ENCODE measurements at regions not wholly inside any gene's neighbourhood (a gene's known extent, or its start where the extent isn't known, plus 50 kb on each side); places are given as distances from the start of the nearest gene placed in this dataset.

DNA sequence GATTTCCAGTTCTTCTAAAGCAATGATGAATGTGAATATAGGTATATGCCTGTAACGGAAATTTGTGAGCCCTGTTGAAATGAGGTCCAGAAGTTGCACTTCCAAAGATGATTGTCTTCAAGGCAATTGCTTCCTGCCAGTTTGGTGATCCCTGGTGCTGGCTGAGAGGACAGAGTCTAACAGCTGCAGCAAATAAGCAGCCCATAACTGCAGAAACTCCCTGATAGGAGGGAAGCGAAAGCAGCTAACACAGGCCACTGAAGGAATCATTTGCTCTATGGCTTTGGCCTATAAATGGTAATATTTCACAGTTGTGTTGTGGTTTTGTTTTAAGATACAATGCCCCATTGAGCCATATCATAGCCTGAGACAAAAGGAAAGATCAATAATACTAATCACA, 451.5 kb upstream of the MIR17HG start:
- Histone ChIP-seq H3K27ac (ENCODE audit: low read depth, low read length) (no peak overlapping the region), H3K36me3 (ENCODE audit: low read length) (no peaks in the 10 kb centered on the region), H3K9me3 (ENCODE audit: insufficient read depth, low read length) (no peaks in the 10 kb centered on the region), H3K9ac (ENCODE audit: low read length) (no peak overlapping the region), H3K4me2 (ENCODE audit: low read depth, low read length, poor library complexity, severe bottlenecking) (no peak overlapping the region), H3K4me3 (ENCODE audit: insufficient read depth, low read length, poor library complexity, severe bottlenecking) (no peak overlapping the region), H2AFZ (ENCODE audit: low read depth, low read length, severe bottlenecking) (no peak overlapping the region), H3K79me2 (ENCODE audit: insufficient read depth, low read length) (no peaks in the 10 kb centered on the region), H4K20me1 (ENCODE audit: low read depth, low read length) (no peaks in the 10 kb centered on the region), H3K9me2 (replicated peaks; ENCODE audit: insufficient read depth, low read length) (no peaks in the 10 kb centered on the region), H3F3A (ENCODE audit: insufficient read depth) (no peaks in the 10 kb centered on the region), H3K27me3 (ENCODE audit: low read length) (no peaks in the 10 kb centered on the region)
- no peak for TF ChIP-seq EZH2phosphoT487 (conservative IDR thresholded peaks at IDR 0.05; ENCODE audit: low read length)
- TF ChIP-seq, protein P1, sequence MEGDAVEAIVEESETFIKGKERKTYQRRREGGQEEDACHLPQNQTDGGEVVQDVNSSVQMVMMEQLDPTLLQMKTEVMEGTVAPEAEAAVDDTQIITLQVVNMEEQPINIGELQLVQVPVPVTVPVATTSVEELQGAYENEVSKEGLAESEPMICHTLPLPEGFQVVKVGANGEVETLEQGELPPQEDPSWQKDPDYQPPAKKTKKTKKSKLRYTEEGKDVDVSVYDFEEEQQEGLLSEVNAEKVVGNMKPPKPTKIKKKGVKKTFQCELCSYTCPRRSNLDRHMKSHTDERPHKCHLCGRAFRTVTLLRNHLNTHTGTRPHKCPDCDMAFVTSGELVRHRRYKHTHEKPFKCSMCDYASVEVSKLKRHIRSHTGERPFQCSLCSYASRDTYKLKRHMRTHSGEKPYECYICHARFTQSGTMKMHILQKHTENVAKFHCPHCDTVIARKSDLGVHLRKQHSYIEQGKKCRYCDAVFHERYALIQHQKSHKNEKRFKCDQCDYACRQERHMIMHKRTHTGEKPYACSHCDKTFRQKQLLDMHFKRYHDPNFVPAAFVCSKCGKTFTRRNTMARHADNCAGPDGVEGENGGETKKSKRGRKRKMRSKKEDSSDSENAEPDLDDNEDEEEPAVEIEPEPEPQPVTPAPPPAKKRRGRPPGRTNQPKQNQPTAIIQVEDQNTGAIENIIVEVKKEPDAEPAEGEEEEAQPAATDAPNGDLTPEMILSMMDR (IDR thresholded peaks at IDR 0.05; ENCODE audit: insufficient read depth, low read length, poor library complexity, severe bottlenecking): no peak

DNA sequence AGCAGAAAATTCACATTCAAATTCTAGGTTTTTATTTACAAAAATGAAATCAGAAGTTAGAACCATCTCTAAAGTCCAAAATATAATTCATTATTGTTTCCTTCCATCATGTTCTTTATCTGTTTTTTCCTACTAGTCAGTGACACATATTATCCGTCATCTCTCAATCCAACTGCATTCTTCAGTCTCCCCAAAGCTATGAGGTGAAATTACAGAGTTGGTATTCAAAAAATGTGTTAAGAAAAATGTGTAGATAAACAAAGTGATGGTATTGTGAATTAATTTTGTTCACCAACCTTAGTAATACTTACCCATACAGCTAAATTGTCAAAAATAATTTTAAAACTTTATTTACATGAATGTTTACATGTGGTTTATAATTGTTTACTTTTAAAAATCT, 448.7 kb upstream of the MIR17HG start:
- no peak overlapping the region for H3K27ac ChIP-seq (ENCODE audit: low read depth, low read length)
- no peaks in the 10 kb centered on the region for H3K9me2 ChIP-seq (replicated peaks; ENCODE audit: insufficient read depth, low read length)
- no peaks in the 10 kb centered on the region for H4K20me1 ChIP-seq (ENCODE audit: low read depth, low read length)
- H3F3A ChIP-seq (ENCODE audit: insufficient read depth): no peaks in the 10 kb centered on the region
- H3K79me2 ChIP-seq (ENCODE audit: insufficient read depth, low read length): no peaks in the 10 kb centered on the region
- no peak overlapping the region for H3K4me2 ChIP-seq (ENCODE audit: low read depth, low read length, poor library complexity, severe bottlenecking)
- no peaks in the 10 kb centered on the region for H3K36me3 ChIP-seq (ENCODE audit: low read length)
- no peaks in the 10 kb centered on the region for H3K27me3 ChIP-seq (ENCODE audit: low read length)
- no peaks in the 10 kb centered on the region for H3K9me3 ChIP-seq (ENCODE audit: insufficient read depth, low read length)
- H3K9ac ChIP-seq (ENCODE audit: low read length): no peak overlapping the region
- H3K4me3 ChIP-seq (ENCODE audit: insufficient read depth, low read length, poor library complexity, severe bottlenecking): no peak overlapping the region
- no peak overlapping the region for H2AFZ ChIP-seq (ENCODE audit: low read depth, low read length, severe bottlenecking)
- TF ChIP-seq, protein P1 (IDR thresholded peaks at IDR 0.05; ENCODE audit: insufficient read depth, low read length, poor library complexity, severe bottlenecking): no peak
- no peak for TF ChIP-seq EZH2phosphoT487 (conservative IDR thresholded peaks at IDR 0.05; ENCODE audit: low read length)

DNA sequence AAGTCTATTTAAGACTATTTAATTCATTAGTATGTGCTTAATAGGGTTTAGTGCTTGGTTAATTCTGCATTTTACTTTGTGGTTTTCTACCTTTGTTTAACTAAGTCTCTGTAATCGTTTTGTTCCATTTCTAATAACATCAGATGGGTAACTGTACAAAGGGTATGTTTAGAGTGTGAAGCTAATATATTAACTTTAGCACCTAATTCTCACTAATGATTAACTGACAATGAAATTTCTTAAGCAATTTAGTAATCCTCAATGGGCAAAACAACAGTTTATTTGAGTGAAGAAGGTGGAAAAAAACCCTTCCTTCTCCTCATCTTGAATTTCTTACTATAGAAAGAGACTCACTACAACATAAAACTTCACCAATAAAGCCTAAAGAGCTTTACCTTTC, 448.1 kb upstream of the MIR17HG start:
- H4K20me1 ChIP-seq (ENCODE audit: low read depth, low read length): no peaks in the 10 kb centered on the region
- H3K9me3 ChIP-seq (ENCODE audit: insufficient read depth, low read length): no peaks in the 10 kb centered on the region
- no peak overlapping the region for H3K27ac ChIP-seq (ENCODE audit: low read depth, low read length)
- H3K4me2 ChIP-seq (ENCODE audit: low read depth, low read length, poor library complexity, severe bottlenecking): no peak overlapping the region
- TF ChIP-seq, protein P1 (IDR thresholded peaks at IDR 0.05; ENCODE audit: insufficient read depth, low read length, poor library complexity, severe bottlenecking): no peak
- TF ChIP-seq EZH2phosphoT487 (conservative IDR thresholded peaks at IDR 0.05; ENCODE audit: low read length): no peak
- H3K9me2 ChIP-seq (replicated peaks; ENCODE audit: insufficient read depth, low read length): no peaks in the 10 kb centered on the region
- H3K79me2 ChIP-seq (ENCODE audit: insufficient read depth, low read length): no peaks in the 10 kb centered on the region
- no peak overlapping the region for H3K9ac ChIP-seq (ENCODE audit: low read length)
- H3K36me3 ChIP-seq (ENCODE audit: low read length): no peaks in the 10 kb centered on the region
- H3K4me3 ChIP-seq (ENCODE audit: insufficient read depth, low read length, poor library complexity, severe bottlenecking): no peak overlapping the region
- H3F3A ChIP-seq (ENCODE audit: insufficient read depth): no peaks in the 10 kb centered on the region
- H3K27me3 ChIP-seq (ENCODE audit: low read length): no peaks in the 10 kb centered on the region
- no peak overlapping the region for H2AFZ ChIP-seq (ENCODE audit: low read depth, low read length, severe bottlenecking)
